ENCODE measurements at regions not wholly inside any gene's neighbourhood (a gene's known extent, or its start where the extent isn't known, plus 50 kb on each side); places are given as distances from the start of the nearest gene placed in this dataset.

DNA sequence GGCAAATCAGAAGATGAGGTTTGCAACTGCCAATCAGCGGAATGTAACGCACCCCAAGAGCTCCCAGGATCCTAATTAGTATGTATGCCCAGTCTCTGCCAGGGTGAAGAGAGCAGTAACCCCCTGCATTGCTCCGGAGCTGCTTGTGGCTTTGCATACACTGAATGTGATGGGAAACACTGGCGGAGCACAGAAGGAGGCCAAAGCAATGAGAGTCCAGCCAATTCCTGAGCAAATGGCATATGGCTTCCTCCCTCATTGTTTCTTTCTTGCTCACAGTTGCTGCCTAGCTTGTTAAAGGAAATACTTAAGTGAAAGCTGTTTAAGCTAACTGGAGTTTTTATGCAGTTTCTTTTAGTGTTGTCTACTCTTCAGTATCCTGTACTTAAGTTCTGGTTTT lies 343.5 kb upstream of the NT5C1B start:
- H3K36me3 ChIP-seq, result no peaks in the 10 kb centered on the region
- no peaks in the 10 kb centered on the region for H3K27me3 ChIP-seq
- intact Hi-C loops (cut with DNase I), result no loop called here
- TF ChIP-seq, protein P1, sequence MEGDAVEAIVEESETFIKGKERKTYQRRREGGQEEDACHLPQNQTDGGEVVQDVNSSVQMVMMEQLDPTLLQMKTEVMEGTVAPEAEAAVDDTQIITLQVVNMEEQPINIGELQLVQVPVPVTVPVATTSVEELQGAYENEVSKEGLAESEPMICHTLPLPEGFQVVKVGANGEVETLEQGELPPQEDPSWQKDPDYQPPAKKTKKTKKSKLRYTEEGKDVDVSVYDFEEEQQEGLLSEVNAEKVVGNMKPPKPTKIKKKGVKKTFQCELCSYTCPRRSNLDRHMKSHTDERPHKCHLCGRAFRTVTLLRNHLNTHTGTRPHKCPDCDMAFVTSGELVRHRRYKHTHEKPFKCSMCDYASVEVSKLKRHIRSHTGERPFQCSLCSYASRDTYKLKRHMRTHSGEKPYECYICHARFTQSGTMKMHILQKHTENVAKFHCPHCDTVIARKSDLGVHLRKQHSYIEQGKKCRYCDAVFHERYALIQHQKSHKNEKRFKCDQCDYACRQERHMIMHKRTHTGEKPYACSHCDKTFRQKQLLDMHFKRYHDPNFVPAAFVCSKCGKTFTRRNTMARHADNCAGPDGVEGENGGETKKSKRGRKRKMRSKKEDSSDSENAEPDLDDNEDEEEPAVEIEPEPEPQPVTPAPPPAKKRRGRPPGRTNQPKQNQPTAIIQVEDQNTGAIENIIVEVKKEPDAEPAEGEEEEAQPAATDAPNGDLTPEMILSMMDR (IDR thresholded peaks at IDR 0.05), result no peak
- TF ChIP-seq POLR2A (IDR thresholded peaks at IDR 0.05), result no peak
- H3K4me1 ChIP-seq, result peaks cover 0 to 3% (median 0%) of the 10 kb centered on the region in 3 donors
- no peaks in the 10 kb centered on the region for H3K9me3 ChIP-seq
- DNase-seq, result no peak
- H3K4me3 ChIP-seq, result no peak overlapping the region
- 72 to 80% methylated on average over 4 of the region's 4 CpGs for WGBS, 2 donors
- H3K27ac ChIP-seq, result no peak overlapping the region

DNA sequence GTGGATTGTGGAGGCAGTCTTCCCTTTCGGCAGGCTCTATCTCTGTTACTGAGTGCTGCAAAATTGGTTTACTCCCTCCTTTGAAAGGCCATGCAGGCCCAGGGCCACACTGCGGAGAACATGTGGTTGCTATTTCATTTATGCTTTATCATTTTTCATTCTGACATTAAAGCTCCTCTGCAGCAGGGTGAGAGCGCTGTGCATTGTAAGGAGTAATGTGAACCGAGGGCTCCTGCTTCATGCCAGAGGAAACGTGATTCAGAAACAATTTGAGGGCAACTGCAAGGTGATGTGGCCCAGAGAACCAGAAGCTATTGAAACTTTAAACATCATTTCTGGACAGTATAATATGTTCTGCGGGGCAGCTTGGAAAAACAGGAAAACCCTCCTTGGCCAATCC lies 341.6 kb upstream of the NT5C1B start:
- intact Hi-C loops (cut with DNase I), result no loop called here
- Histone ChIP-seq H3K27ac (no peak overlapping the region), H3K4me3 (no peak overlapping the region), H3K4me1 (peaks cover 0 to 7% (median 0%) of the 10 kb centered on the region in 3 donors), H3K27me3 (no peaks in the 10 kb centered on the region), H3K9me3 (no peaks in the 10 kb centered on the region), H3K36me3 (no peaks in the 10 kb centered on the region)
- TF ChIP-seq, protein P1 (IDR thresholded peaks at IDR 0.05), result no peak
- TF ChIP-seq POLR2A (IDR thresholded peaks at IDR 0.05), result no peak
- DNase-seq, result no peak
- WGBS, 2 donors, result 76 to 81% methylated on average over 5 to 6 of the region's 6 CpGs

DNA sequence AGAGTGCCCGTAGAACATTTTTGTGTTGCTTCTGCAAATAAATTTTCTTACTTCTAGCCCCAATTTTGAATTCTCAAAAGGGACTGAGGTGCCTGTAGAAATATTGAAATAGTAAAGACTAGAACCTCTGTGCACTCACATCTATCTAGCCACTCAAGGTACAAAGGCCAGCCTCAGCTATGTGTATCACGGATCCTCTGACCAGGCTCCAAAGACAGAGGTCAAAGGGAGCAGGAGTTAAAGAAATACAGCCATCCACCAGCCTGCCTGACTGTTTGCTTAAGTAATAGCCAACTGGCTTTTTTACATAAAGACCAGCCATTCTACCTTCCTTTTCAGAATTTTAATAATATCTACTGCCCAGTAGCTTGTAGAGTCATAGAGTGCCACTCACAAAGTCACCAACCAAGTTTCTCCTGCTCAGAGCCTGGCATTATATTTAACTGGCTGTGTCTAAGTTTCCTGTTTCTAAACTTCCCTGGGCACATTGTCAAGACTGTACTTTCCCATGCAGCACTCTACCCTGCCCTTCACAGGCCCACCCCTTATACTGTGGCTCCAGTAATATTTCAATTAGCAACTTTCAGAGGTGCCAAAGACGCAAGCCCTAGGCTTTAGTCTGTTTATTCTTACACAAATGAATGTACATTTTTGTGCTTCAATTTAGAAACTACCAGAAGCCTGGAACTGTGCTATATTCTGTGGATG lies 338.3 kb upstream of the NT5C1B start:
- intact Hi-C loops (cut with DNase I), result no loop called here
- Histone ChIP-seq H3K9me3 (no peaks in the 10 kb centered on the region), H3K27me3 (no peaks in the 10 kb centered on the region), H3K27ac (no peak overlapping the region), H3K4me3 (no peak overlapping the region), H3K4me1 (peaks cover 0 to 22% (median 0%) of the 10 kb centered on the region in 3 donors), H3K36me3 (no peaks in the 10 kb centered on the region)
- no peak for DNase-seq
- no peak for TF ChIP-seq POLR2A (IDR thresholded peaks at IDR 0.05)
- TF ChIP-seq, protein P1 (IDR thresholded peaks at IDR 0.05), result no peak
- WGBS, 2 donors, result 84 to 92% methylated on average over 3 of the region's 3 CpGs

- intact Hi-C loops (cut with DNase I), result no loop called here
- no peak for DNase-seq
- Histone ChIP-seq H3K4me3 (no peak overlapping the region), H3K27ac (no peak overlapping the region), H3K27me3 (no peaks in the 10 kb centered on the region), H3K36me3 (no peaks in the 10 kb centered on the region), H3K4me1 (peaks cover 0 to 22% (median 0%) of the 10 kb centered on the region in 3 donors), H3K9me3 (no peaks in the 10 kb centered on the region)
- TF ChIP-seq, protein P1 (IDR thresholded peaks at IDR 0.05), result no peak
- TF ChIP-seq POLR2A (IDR thresholded peaks at IDR 0.05), result no peak
- 88 to 90% methylated on average over 9 of the region's 9 CpGs for WGBS, 2 donors
Measured at GRCh38 chr2:18926631-18927524, 337.5 kb upstream of the NT5C1B start.

GRCh38 chr2:18925296-18925695 lies 335.9 kb upstream of the NT5C1B start:
- H3K36me3 ChIP-seq, result no peaks in the 10 kb centered on the region
- 44 to 45% methylated on average over 2 of the region's 2 CpGs for WGBS, 2 donors
- H3K4me3 ChIP-seq, result no peak overlapping the region
- DNase-seq, result no peak
- no peaks in the 10 kb centered on the region for H3K27me3 ChIP-seq
- intact Hi-C loops (cut with DNase I), result no loop called here
- H3K4me1 ChIP-seq, result peaks cover 0 to 22% (median 0%) of the 10 kb centered on the region in 3 donors
- TF ChIP-seq POLR2A (IDR thresholded peaks at IDR 0.05), result no peak
- TF ChIP-seq, protein P1 (IDR thresholded peaks at IDR 0.05), result no peak
- H3K9me3 ChIP-seq, result no peaks in the 10 kb centered on the region
- H3K27ac ChIP-seq, result no peak overlapping the region

Measured in esophagus squamous epithelium (tissue), 5 donors.